ENCODE measurements at regions not wholly inside any gene's neighbourhood (a gene's known extent, or its start where the extent isn't known, plus 50 kb on each side); places are given as distances from the start of the nearest gene placed in this dataset.

DNA sequence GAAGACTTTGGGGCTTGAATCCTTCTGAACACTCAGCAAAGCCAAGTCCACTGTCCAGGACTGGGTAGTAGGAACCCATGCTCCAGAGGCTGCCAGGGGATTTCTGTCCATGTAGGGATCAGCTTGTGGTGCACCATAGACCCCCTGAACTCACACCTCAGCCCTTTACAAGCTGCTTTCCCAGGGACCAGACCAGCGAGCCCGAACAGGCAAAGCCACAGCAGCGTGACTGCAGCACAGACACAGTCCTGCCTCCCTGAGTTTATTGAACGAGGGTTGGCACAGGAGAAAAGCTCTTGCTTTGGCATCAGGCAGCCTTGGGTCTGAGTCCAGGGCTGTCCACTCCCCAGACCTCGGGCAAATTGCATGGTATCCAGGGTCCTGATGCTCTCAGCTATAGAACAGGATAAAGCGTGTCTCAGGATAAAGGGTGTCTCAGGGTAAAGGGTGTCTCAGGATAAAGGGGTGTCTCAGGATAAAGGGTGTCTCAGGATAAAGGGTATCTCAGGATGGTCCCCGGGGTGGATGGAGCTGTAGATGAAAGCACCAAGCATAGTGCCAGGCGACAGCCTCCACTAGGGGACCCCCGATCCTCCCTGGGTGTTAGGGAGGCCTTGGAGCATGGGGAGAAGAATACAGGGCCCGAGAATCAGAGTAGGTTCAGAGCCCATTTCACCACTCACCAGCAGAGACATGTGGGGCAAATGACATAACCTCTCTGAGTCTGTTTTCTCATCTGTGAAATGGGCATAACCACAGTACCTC, 648.8 kb downstream of the NPHP4 start:
- no peak for TF ChIP-seq EZH2 (IDR thresholded peaks at IDR 0.05)
- TF ChIP-seq, protein P1, sequence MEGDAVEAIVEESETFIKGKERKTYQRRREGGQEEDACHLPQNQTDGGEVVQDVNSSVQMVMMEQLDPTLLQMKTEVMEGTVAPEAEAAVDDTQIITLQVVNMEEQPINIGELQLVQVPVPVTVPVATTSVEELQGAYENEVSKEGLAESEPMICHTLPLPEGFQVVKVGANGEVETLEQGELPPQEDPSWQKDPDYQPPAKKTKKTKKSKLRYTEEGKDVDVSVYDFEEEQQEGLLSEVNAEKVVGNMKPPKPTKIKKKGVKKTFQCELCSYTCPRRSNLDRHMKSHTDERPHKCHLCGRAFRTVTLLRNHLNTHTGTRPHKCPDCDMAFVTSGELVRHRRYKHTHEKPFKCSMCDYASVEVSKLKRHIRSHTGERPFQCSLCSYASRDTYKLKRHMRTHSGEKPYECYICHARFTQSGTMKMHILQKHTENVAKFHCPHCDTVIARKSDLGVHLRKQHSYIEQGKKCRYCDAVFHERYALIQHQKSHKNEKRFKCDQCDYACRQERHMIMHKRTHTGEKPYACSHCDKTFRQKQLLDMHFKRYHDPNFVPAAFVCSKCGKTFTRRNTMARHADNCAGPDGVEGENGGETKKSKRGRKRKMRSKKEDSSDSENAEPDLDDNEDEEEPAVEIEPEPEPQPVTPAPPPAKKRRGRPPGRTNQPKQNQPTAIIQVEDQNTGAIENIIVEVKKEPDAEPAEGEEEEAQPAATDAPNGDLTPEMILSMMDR (IDR thresholded peaks at IDR 0.05) = no peak

Measured in neural progenitor cell (in vitro differentiated cells).